ENCODE measurements at regions not wholly inside any gene's neighbourhood (a gene's known extent, or its start where the extent isn't known, plus 50 kb on each side); places are given as distances from the start of the nearest gene placed in this dataset.

DNA sequence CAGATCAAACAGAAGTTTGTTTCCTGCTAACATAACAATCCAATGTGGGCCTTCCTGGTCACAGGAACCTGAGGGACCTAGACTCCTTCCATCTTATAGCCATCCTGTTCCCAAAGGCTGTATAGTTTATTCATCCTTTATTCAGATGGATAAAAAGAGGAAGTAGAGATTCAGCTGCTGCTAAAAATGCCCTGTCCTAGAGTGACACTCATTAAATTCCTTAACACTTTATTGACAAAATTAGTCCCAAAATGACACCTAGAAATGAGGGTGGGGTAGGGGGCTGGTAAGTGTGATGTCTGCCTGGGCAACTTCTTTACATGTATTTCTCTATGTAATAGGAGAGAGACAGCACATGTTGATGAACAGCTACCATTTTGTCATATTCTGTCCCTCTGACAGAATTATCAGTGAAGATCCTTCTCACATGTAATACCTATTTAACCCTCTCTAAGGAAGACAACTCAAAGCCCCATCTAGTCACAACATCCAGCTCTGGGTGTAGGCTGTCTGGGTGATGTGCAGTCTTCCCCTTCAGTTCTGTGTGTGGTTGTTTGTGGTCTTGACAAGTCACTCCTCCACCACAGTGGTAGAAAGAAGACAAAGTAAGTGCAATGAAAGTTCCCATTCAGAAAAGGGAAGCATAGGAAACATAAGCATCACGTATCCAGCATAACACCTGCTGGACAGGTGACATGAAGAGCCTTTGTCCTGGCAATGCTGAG lies 253.9 kb upstream of the CNTNAP5 start:
- RAD21 ChIA-PET (ENCODE audit: unreplicated experiment), result no interaction called here
- in situ Hi-C loops (cut with MboI), result no loop called here

GRCh38 chr2:123771928-123772632 lies 253.0 kb upstream of the CNTNAP5 start:
- POLR2A ChIA-PET, result no interaction called here
- WGBS (ENCODE audit: insufficient coverage, insufficient replicate concordance, low lambda C conversion rate, missing lambda C conversion rate), result 15% methylated on average over 2 of the region's 2 CpGs
- Histone ChIP-seq H3K79me2 (ENCODE audit: control insufficient read depth, insufficient read depth, low read length) (no peaks in the 10 kb centered on the region), H3K9ac (ENCODE audit: control insufficient read depth, insufficient read depth, low read length) (no peak overlapping the region), H3K4me3 (no peak overlapping the region), H4K20me1 (ENCODE audit: control insufficient read depth, insufficient read depth) (no peaks in the 10 kb centered on the region), H3K27ac (ENCODE audit: control insufficient read depth, insufficient read depth) (no peak overlapping the region), H3K9me3 (replicated peaks; ENCODE audit: control insufficient read depth, insufficient read depth, low read length) (no peaks in the 10 kb centered on the region), H2AFZ (ENCODE audit: control insufficient read depth, low read depth, low read length) (no peak overlapping the region), H3K36me3 (ENCODE audit: control insufficient read depth in 2 of 2, insufficient read depth in 2 of 2, low read length in 1 of 2) (no peaks in the 10 kb centered on the region), H3K4me2 (ENCODE audit: control insufficient read depth, insufficient read depth) (no peak overlapping the region), H3K27me3 (replicated peaks in 1 of 2; ENCODE audit: control insufficient read depth in 2 of 2, insufficient read depth in 2 of 2, low read length in 1 of 2) (no peaks in the 10 kb centered on the region), H3K4me1 (ENCODE audit: control insufficient read depth, insufficient read depth, low read length) (no peaks in the 10 kb centered on the region)
- CTCF ChIA-PET, result no interaction called here
- SMC1A ChIA-PET (ENCODE audit: uncharacterized antibody, unreplicated experiment), result no interaction called here
- ATAC-seq (no peak), FAIRE-seq (no peak), DNase-seq (ENCODE audit: low read depth, low spot score) (no peak)
- no TSS peak for BruUV-seq (replicated peaks)
- in situ Hi-C loops (cut with MboI), result no loop called here
- intact Hi-C loops (cut with micrococcal nuclease; ENCODE audit: unreplicated experiment), result no loop called here
- RAD21 ChIA-PET (ENCODE audit: unreplicated experiment), result no interaction called here
- no peak for TF ChIP-seq SKIL (IDR thresholded peaks at IDR 0.05; ENCODE audit: low read depth, poor library complexity, severe bottlenecking)
- no peak for TF ChIP-seq ESRRA (IDR thresholded peaks at IDR 0.05; ENCODE audit: low read length)
- TF ChIP-seq SP1 (IDR thresholded peaks at IDR 0.05; ENCODE audit: low read depth, low read length), result no peak
- TF ChIP-seq, protein P1, sequence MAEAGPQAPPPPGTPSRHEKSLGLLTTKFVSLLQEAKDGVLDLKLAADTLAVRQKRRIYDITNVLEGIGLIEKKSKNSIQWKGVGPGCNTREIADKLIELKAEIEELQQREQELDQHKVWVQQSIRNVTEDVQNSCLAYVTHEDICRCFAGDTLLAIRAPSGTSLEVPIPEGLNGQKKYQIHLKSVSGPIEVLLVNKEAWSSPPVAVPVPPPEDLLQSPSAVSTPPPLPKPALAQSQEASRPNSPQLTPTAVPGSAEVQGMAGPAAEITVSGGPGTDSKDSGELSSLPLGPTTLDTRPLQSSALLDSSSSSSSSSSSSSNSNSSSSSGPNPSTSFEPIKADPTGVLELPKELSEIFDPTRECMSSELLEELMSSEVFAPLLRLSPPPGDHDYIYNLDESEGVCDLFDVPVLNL (IDR thresholded peaks at IDR 0.05; ENCODE audit: low read depth, low read length), result no peak
- no peak for TF ChIP-seq TBL1XR1 (IDR thresholded peaks at IDR 0.05; ENCODE audit: low read depth, low read length)
- TF ChIP-seq SMARCA5 (IDR thresholded peaks at IDR 0.05), result no peak
- no peak for TF ChIP-seq CBX3 (IDR thresholded peaks at IDR 0.05; ENCODE audit: borderline replicate concordance, low read depth)
- TF ChIP-seq SMAD5 (IDR thresholded peaks at IDR 0.05; ENCODE audit: low read depth), result no peak
- TF ChIP-seq KAT2A (conservative IDR thresholded peaks at IDR 0.05; ENCODE audit: control insufficient read depth, low read depth, low read length), result no peak
- TF ChIP-seq RBBP5 (conservative IDR thresholded peaks at IDR 0.05), result no peak

More for the DNA sequence above, 253.9 kb upstream of the CNTNAP5 start:
- no peak overlapping the region for H3K9ac ChIP-seq (ENCODE audit: control insufficient read depth, insufficient read depth, low read length)
- SMC1A ChIA-PET (ENCODE audit: uncharacterized antibody, unreplicated experiment), result interaction anchor here (0.6 kb wide), 1 partner anchor 396 kb away, joined by 3 read pairs; no protein-coding TSS in a partner anchor
- no peaks in the 10 kb centered on the region for H3K4me1 ChIP-seq (ENCODE audit: control insufficient read depth, insufficient read depth, low read length)
- H3K27me3 ChIP-seq (replicated peaks in 1 of 2; ENCODE audit: control insufficient read depth in 2 of 2, insufficient read depth in 2 of 2, low read length in 1 of 2), result no peaks in the 10 kb centered on the region
- no peak for DNase-seq (ENCODE audit: low read depth, low spot score)
- no peak overlapping the region for H3K27ac ChIP-seq (ENCODE audit: control insufficient read depth, insufficient read depth)
- WGBS (ENCODE audit: insufficient coverage, insufficient replicate concordance, low lambda C conversion rate, missing lambda C conversion rate), result 0% methylated on average over 1 of the region's 1 CpG
- H3K79me2 ChIP-seq (ENCODE audit: control insufficient read depth, insufficient read depth, low read length), result no peaks in the 10 kb centered on the region
- H3K9me3 ChIP-seq (replicated peaks; ENCODE audit: control insufficient read depth, insufficient read depth, low read length), result no peaks in the 10 kb centered on the region
- no peak overlapping the region for H2AFZ ChIP-seq (ENCODE audit: control insufficient read depth, low read depth, low read length)
- intact Hi-C loops (cut with micrococcal nuclease; ENCODE audit: unreplicated experiment), result no loop called here
- H3K36me3 ChIP-seq (ENCODE audit: control insufficient read depth in 2 of 2, insufficient read depth in 2 of 2, low read length in 1 of 2), result no peaks in the 10 kb centered on the region
- BruUV-seq (replicated peaks), result no TSS peak
- no peaks in the 10 kb centered on the region for H4K20me1 ChIP-seq (ENCODE audit: control insufficient read depth, insufficient read depth)
- POLR2A ChIA-PET, result no interaction called here
- H3K4me2 ChIP-seq (ENCODE audit: control insufficient read depth, insufficient read depth), result no peak overlapping the region
- TF ChIP-seq, protein P2, sequence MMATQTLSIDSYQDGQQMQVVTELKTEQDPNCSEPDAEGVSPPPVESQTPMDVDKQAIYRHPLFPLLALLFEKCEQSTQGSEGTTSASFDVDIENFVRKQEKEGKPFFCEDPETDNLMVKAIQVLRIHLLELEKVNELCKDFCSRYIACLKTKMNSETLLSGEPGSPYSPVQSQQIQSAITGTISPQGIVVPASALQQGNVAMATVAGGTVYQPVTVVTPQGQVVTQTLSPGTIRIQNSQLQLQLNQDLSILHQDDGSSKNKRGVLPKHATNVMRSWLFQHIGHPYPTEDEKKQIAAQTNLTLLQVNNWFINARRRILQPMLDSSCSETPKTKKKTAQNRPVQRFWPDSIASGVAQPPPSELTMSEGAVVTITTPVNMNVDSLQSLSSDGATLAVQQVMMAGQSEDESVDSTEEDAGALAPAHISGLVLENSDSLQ (IDR thresholded peaks at IDR 0.05), result no peak
- no peak for TF ChIP-seq ASH2L (IDR thresholded peaks at IDR 0.05; ENCODE audit: borderline replicate concordance, low read depth)
- no peak for FAIRE-seq
- H3K4me3 ChIP-seq, result no peak overlapping the region
- ATAC-seq, result no peak
- CTCF ChIA-PET, result no interaction called here
